ENCODE measurements at regions not wholly inside any gene's neighbourhood (a gene's known extent, or its start where the extent isn't known, plus 50 kb on each side); places are given as distances from the start of the nearest gene placed in this dataset.

DNA sequence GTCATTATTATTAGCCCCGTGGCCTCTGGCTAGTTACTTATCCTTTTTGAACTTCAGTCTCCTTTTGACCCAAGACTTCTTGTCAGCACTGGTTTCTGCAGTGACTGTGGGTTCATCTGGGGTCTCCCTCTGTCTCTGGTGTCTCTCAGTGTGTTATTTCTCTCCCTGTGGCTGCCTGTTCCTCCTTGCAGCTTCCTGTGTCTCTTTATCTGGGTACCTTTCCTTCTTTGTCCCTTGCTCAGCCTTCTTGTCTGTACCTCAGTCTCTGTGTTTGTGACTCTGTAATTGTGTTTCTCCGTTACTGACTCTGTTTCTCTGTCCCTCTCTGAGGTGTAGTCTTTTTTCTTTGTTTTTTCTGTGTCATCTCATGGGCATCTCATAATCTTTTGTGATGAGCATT, 102.6 kb upstream of the CDH11 start:
- intact Hi-C loops (cut with DNase I; ENCODE audit: low total_unique reads): no loop called here
- Histone ChIP-seq H3K27ac (no peak overlapping the region), H3K4me3 (no peak overlapping the region), H3K36me3 (no peaks in the 10 kb centered on the region), H3K9me3 (no peaks in the 10 kb centered on the region), H3K27me3 (no peaks in the 10 kb centered on the region), H3K4me1 (no peaks in the 10 kb centered on the region)
- DNase-seq: no peak
- TF ChIP-seq CTCF (IDR thresholded peaks at IDR 0.05): no peak
- TF ChIP-seq POLR2A (IDR thresholded peaks at IDR 0.05): no peak

GRCh38 chr16:65223335-65223734, 101.5 kb upstream of the CDH11 start:
- no peaks in the 10 kb centered on the region for H3K27me3 ChIP-seq
- H3K4me1 ChIP-seq: no peaks in the 10 kb centered on the region
- TF ChIP-seq CTCF (IDR thresholded peaks at IDR 0.05) (no peak), POLR2A (IDR thresholded peaks at IDR 0.05) (no peak)
- no peak overlapping the region for H3K4me3 ChIP-seq
- intact Hi-C loops (cut with DNase I; ENCODE audit: low total_unique reads): no loop called here
- no peaks in the 10 kb centered on the region for H3K36me3 ChIP-seq
- no peak for DNase-seq
- H3K9me3 ChIP-seq: no peaks in the 10 kb centered on the region
- H3K27ac ChIP-seq: no peak overlapping the region

DNA sequence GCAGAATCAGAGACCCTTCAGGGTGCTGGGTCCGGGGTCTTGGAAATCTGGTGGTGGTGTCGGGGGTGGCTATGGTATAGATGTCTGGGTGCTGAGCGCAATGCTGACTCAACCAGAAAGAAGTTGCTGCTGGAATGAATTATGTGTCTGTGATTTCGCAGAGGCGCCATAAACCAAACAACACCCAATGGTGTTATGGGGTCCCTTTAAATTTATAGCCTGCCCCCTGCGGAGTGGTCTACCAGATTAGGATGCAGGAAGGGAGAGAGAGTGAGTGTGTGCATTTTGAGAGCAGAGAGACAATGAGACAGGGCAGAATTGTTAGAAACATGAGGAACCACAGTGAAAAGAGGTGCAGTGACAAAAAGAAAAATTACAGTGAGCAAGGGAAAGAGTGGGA, 100.7 kb upstream of the CDH11 start:
- Histone ChIP-seq H3K36me3 (no peaks in the 10 kb centered on the region), H3K27ac (no peak overlapping the region), H3K27me3 (no peaks in the 10 kb centered on the region), H3K9me3 (no peaks in the 10 kb centered on the region), H3K4me1 (no peaks in the 10 kb centered on the region), H3K4me3 (no peak overlapping the region)
- TF ChIP-seq CTCF (IDR thresholded peaks at IDR 0.05) (no peak), POLR2A (IDR thresholded peaks at IDR 0.05) (no peak)
- no peak for DNase-seq
- intact Hi-C loops (cut with DNase I; ENCODE audit: low total_unique reads): no loop called here

GRCh38 chr16:65222049-65222448, 100.2 kb upstream of the CDH11 start:
- no peak for DNase-seq
- no peaks in the 10 kb centered on the region for H3K36me3 ChIP-seq
- H3K27ac ChIP-seq: no peak overlapping the region
- no peaks in the 10 kb centered on the region for H3K27me3 ChIP-seq
- intact Hi-C loops (cut with DNase I; ENCODE audit: low total_unique reads): no loop called here
- H3K4me1 ChIP-seq: no peaks in the 10 kb centered on the region
- no peak for TF ChIP-seq CTCF (IDR thresholded peaks at IDR 0.05)
- no peak for TF ChIP-seq POLR2A (IDR thresholded peaks at IDR 0.05)
- no peaks in the 10 kb centered on the region for H3K9me3 ChIP-seq
- H3K4me3 ChIP-seq: no peak overlapping the region

DNA sequence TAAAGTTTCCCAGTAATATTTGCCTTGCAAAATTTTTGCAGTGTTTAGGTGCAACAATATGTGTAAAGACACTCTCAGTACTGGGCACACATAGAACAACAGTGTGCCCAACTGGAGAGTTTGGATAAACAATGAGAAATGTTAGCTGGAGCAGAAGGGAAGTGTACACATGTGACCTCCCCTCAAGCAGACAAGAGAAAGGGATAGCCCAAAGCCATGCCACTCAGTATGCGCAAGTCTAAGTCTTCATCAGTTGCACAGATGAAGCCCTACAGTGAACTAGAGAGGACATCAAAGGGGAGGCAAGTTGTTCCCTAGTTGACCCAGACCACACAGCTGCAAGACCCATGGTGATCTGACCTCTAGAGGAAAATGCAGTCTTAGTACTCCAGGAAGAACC, 97.9 kb upstream of the CDH11 start:
- H3K27ac ChIP-seq: no peak overlapping the region
- H3K27me3 ChIP-seq: no peaks in the 10 kb centered on the region
- no peak overlapping the region for H3K4me3 ChIP-seq
- TF ChIP-seq POLR2A (IDR thresholded peaks at IDR 0.05) (no peak), CTCF (IDR thresholded peaks at IDR 0.05) (no peak)
- H3K9me3 ChIP-seq: no peaks in the 10 kb centered on the region
- no peaks in the 10 kb centered on the region for H3K36me3 ChIP-seq
- DNase-seq: no peak
- no peaks in the 10 kb centered on the region for H3K4me1 ChIP-seq
- intact Hi-C loops (cut with DNase I; ENCODE audit: low total_unique reads): no loop called here

Data from uterus (tissue), 3 donors.